Right cardiac atrium (tissue), 5 donors: ENCODE measurements at regions not wholly inside any gene's neighbourhood (a gene's known extent, or its start where the extent isn't known, plus 50 kb on each side); places are given as distances from the start of the nearest gene placed in this dataset.

Experiments used
- ATAC-seq, 2 donors: fragments of 200-7000 bp; cut with Tn5 transposase; one replicate each; pipeline versions ENCODE4 v1.8.0 to v1.9.1; 2020; ENCODE audit warnings: moderate library complexity in 2 of 2, mild to moderate bottlenecking in 1 of 2
- DNase-seq, 3 donors: peaks; one replicate each; pipeline ENCODE4 v3.0.0-alpha.2; 2020
- H3K27ac ChIP-seq: one replicate; pipeline ENCODE4 v1.5.1; 2013; ENCODE audit warnings: mild to moderate bottlenecking, low read length, control low read depth, moderate library complexity
- H3K27me3 ChIP-seq: one replicate; pipeline ENCODE4 v1.6.1; 2013; ENCODE audit not compliant: control insufficient read depth, insufficient read depth
- H3K4me1 ChIP-seq: one replicate; pipeline ENCODE4 v1.6.1; 2013; ENCODE audit warnings: low read length; ENCODE audit not compliant: control insufficient read depth, insufficient read depth
- H3K4me3 ChIP-seq: one replicate; pipeline ENCODE4 v1.5.1; 2013; ENCODE audit warnings: low read length, control low read depth
- H3K9me3 ChIP-seq: one replicate; pipeline ENCODE4 v1.6.1; 2013; ENCODE audit warnings: low read length; ENCODE audit not compliant: control insufficient read depth
- WGBS: extraction: QIAGEN DNeasy Blood & Tissue Kit; methylation state at CpG from one replicate; pipeline ENCODE4 v1.1.7; 2013; 5-methylcytosine and 5-hydroxymethylcytosine counted together
- intact Hi-C, 4 donors: fragments of 100-400 bp; cut with DNase I; formaldehyde crosslinking; loops; one replicate each; pipeline versions ENCODE4 v1.11.0 to v1.14.0; 2022 to 2023
- donor health status: healthy with polysubstance abuse.
- donor health status: DM: no; HTN: yes; CAD: no.
- donor health status: DM: no; HTN: no; CAD: no.
- donor health status: DM: no; HTN: yes; CAD: no; lungs with severe emphysema.
- donor health status: DM: yes; HTN: yes; CAD: no.

DNA sequence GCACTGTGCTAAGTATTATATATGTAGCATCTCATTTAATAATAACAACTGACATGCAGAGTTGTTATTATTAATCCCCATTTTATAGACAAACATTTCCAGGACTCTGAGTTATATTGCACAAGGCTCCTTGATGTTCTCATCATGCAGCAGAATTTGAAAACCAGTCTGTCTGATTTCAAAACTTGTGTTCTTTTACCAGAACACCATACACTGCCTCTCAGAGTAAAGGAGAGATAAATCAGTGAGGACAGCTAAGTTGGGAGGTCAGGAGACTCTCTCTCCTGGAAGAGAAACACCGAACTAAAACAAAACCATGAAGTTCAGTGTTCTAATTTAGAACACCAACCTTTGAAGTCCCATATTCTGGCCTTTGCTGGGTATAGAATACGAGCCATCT lies 92.7 kb upstream of the TNC start:
- Histone ChIP-seq H3K4me1 (peaks cover 3% of the 10 kb centered on the region), H3K27ac (no peak overlapping the region), H3K4me3 (no peak overlapping the region), H3K27me3 (no peaks in the 10 kb centered on the region), H3K9me3 (no peaks in the 10 kb centered on the region)
- ATAC-seq (no peak), DNase-seq (no peak)
- intact Hi-C loops: no loop called here
- 86% methylated on average over 2 of the region's 2 CpGs for WGBS

GRCh38 chr9:115211413-115212124 lies 93.6 kb upstream of the TNC start:
- WGBS: 41% methylated on average over 3 of the region's 3 CpGs
- Histone ChIP-seq H3K9me3 (no peaks in the 10 kb centered on the region), H3K27ac (no peak overlapping the region), H3K4me3 (no peak overlapping the region), H3K27me3 (no peaks in the 10 kb centered on the region), H3K4me1 (peaks cover 3% of the 10 kb centered on the region)
- intact Hi-C loops: no loop called here
- ATAC-seq (peak in 1 of 2 donors; percentile 36), DNase-seq (no peak)

- no peak for DNase-seq
- no peak for ATAC-seq
- Histone ChIP-seq H3K9me3 (no peaks in the 10 kb centered on the region), H3K4me3 (no peak overlapping the region), H3K27ac (no peak overlapping the region), H3K27me3 (no peaks in the 10 kb centered on the region), H3K4me1 (peaks cover 3% of the 10 kb centered on the region)
- intact Hi-C loops: no loop called here
These were observed 94.2 kb upstream of the TNC start for GRCh38 chr9:115212125-115212605.

DNA sequence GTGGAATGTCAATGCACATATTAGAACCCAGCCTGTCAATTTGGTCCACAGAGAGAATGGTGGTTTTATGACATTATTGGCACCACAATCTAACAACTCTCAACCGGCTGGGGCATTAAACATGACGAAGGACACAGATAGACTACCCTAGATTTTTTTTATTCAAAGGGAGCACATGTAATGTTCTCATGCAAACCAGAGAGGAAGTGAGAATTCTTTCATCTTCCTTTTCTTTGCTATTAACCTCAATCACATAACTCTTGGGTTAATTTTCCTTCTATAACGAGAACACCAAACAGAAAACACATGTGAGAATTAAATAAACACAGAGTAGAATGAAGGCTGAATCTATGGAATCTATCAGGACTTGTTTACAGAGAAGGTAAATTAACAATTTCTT lies 94.9 kb upstream of the TNC start:
- Histone ChIP-seq H3K9me3 (no peaks in the 10 kb centered on the region), H3K27ac (no peak overlapping the region), H3K4me1 (peaks cover 3% of the 10 kb centered on the region), H3K4me3 (no peak overlapping the region), H3K27me3 (no peaks in the 10 kb centered on the region)
- intact Hi-C loops: no loop called here
- DNase-seq (no peak), ATAC-seq (no peak)
- 78% methylated on average over 3 of the region's 3 CpGs for WGBS

DNA sequence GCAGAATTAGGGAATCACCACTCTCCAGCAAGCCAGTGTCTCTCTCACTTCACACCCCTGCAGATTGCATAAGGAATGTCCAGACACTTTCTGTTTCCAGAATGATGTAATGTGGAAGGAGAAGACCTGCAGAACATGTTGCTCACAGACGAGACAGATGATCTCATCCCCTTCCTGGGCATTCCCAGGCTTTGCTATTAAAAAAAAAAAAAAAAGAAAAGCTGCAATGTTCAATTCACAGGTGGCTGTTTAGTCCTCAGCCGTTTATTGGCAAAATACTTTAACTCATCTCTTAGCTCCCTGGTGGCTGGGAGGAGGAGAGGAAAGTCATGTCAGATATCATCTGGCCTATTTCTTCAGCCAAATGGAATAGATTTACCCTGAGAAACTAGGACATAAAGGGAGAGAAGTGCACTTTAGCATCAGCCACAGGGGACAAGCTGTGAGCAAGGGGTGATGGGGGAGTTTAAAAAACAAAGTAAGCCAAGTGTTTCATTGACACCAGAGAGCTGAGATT lies 95.9 kb upstream of the TNC start:
- Histone ChIP-seq H3K27ac (no peak overlapping the region), H3K27me3 (no peaks in the 10 kb centered on the region), H3K9me3 (no peaks in the 10 kb centered on the region), H3K4me1 (peaks cover 3% of the 10 kb centered on the region), H3K4me3 (no peak overlapping the region)
- ATAC-seq (peak; percentile 80 to 81), DNase-seq (no peak)
- intact Hi-C loops: no loop called here
- WGBS: 6% methylated on average over 2 of the region's 2 CpGs

GRCh38 chr9:115216873-115217272 lies 98.9 kb upstream of the TNC start:
- no peaks in the 10 kb centered on the region for H3K4me1 ChIP-seq
- H3K27me3 ChIP-seq: no peaks in the 10 kb centered on the region
- no peaks in the 10 kb centered on the region for H3K9me3 ChIP-seq
- no peak for ATAC-seq
- H3K27ac ChIP-seq: no peak overlapping the region
- WGBS: 91% methylated on average over 6 of the region's 6 CpGs
- intact Hi-C loops: no loop called here
- H3K4me3 ChIP-seq: no peak overlapping the region
- DNase-seq: no peak

DNA sequence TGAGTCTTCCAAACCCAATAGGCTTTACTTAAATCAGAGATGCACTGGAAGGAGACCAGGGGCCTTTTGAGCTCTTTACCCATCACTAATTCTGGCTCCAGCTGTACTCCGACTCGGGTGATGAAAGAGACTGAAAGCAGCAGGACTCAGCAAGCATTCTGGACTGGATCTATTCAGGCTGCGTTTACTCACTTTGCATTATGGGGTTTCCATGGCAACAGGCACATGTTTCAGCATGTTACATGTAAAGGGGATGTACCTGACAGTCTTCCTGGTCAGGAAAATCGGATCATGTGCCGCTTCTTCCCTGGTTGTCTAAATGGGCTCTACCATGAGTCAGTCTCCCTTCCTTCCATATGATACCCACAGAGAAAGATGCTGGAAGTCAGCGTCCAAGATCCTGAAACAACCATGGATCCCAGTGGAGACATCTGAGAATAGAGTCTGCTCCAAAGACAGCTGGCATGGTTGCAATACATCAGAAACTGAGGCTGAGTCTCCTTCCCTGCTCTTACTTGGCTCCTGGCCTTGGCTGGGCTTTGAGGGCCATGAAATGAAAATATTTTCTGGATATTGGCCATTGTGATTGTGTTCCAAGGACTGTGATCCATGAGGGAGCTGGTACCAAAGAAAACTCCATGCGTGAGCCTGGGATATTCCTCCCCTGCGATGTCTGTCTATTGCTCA lies 102.5 kb upstream of the TNC start:
- intact Hi-C loops: no loop called here
- no peak for ATAC-seq

GRCh38 chr9:115223471-115223870 lies 105.5 kb upstream of the TNC start:
- Histone ChIP-seq H3K27ac (no peak overlapping the region), H3K4me1 (no peaks in the 10 kb centered on the region), H3K27me3 (no peaks in the 10 kb centered on the region), H3K9me3 (no peaks in the 10 kb centered on the region), H3K4me3 (no peak overlapping the region)
- 62% methylated on average over 3 of the region's 3 CpGs for WGBS
- no peak for DNase-seq
- intact Hi-C loops: no loop called here
- ATAC-seq: no peak

More for the DNA sequence above, 102.5 kb upstream of the TNC start:
- DNase-seq: peak in 1 of 3 donors; percentile 52
- H3K27ac ChIP-seq: no peak overlapping the region
- no peaks in the 10 kb centered on the region for H3K27me3 ChIP-seq
- WGBS: 72% methylated on average over 8 of the region's 8 CpGs
- no peak overlapping the region for H3K4me3 ChIP-seq
- H3K9me3 ChIP-seq: no peaks in the 10 kb centered on the region
- no peaks in the 10 kb centered on the region for H3K4me1 ChIP-seq

- WGBS: 97% methylated on average over 3 of the region's 3 CpGs
- ATAC-seq (no peak), DNase-seq (no peak)
- no peaks in the 10 kb centered on the region for H3K9me3 ChIP-seq
- H3K4me1 ChIP-seq: no peaks in the 10 kb centered on the region
- intact Hi-C loops: no loop called here
- no peak overlapping the region for H3K27ac ChIP-seq
- H3K27me3 ChIP-seq: no peaks in the 10 kb centered on the region
- no peak overlapping the region for H3K4me3 ChIP-seq
These were observed 107.6 kb upstream of the TNC start for GRCh38 chr9:115225459-115226116.

GRCh38 chr9:115226152-115226551 lies 108.2 kb upstream of the TNC start:
- intact Hi-C loops: no loop called here
- ATAC-seq: no peak
- no peaks in the 10 kb centered on the region for H3K4me1 ChIP-seq
- no peak for DNase-seq
- 84% methylated on average over 3 of the region's 3 CpGs for WGBS
- no peaks in the 10 kb centered on the region for H3K9me3 ChIP-seq
- no peak overlapping the region for H3K4me3 ChIP-seq
- no peak overlapping the region for H3K27ac ChIP-seq
- H3K27me3 ChIP-seq: no peaks in the 10 kb centered on the region

GRCh38 chr9:115229496-115229895 lies 111.5 kb upstream of the TNC start:
- WGBS: 72% methylated on average over 2 of the region's 2 CpGs
- no peak for DNase-seq
- Histone ChIP-seq H3K27ac (no peak overlapping the region), H3K27me3 (no peaks in the 10 kb centered on the region), H3K4me3 (no peak overlapping the region), H3K4me1 (no peaks in the 10 kb centered on the region), H3K9me3 (no peaks in the 10 kb centered on the region)
- intact Hi-C loops: no loop called here
- no peak for ATAC-seq
